Fibroblast of lung (primary cell): ENCODE measurements at regions not wholly inside any gene's neighbourhood (a gene's known extent, or its start where the extent isn't known, plus 50 kb on each side); places are given as distances from the start of the nearest gene placed in this dataset.
A peak's percentile ranks its signal among the peaks of the same experiment; 100 is the strongest.

Source experiments
- DNase-seq, 2 donors: peaks; one replicate each; pipeline versions ENCODE4 v3.0.0 to v3.0.0-alpha.2; 2010; ENCODE audit warnings: low read depth in 2 of 2
- H2AFZ ChIP-seq: 2 replicates; pipeline ENCODE4 v1.5.1; 2012; ENCODE audit warnings: low read length, control low read depth, inconsistent platforms
- H3K27ac ChIP-seq: 2 replicates; pipeline ENCODE4 v1.5.1; 2011; ENCODE audit warnings: low read length, control low read depth; ENCODE audit not compliant: insufficient read depth
- H3K27me3 ChIP-seq: 2 replicates; pipeline ENCODE4 v1.5.1; 2011; ENCODE audit warnings: mild to moderate bottlenecking, low read length; ENCODE audit not compliant: control insufficient read depth, insufficient read depth
- H3K36me3 ChIP-seq: 2 replicates; pipeline ENCODE4 v1.5.1; 2011; ENCODE audit warnings: low read length; ENCODE audit not compliant: control insufficient read depth, insufficient read depth
- H3K4me1 ChIP-seq: 2 replicates; pipeline ENCODE4 v1.5.1; 2011; ENCODE audit warnings: low read length; ENCODE audit not compliant: control insufficient read depth, insufficient read depth; ENCODE audit errors: extremely low read depth
- H3K4me2 ChIP-seq: 2 replicates; pipeline ENCODE4 v1.5.1; 2011; ENCODE audit warnings: low read length, control low read depth; ENCODE audit not compliant: insufficient read depth; ENCODE audit errors: extremely low read depth
- H3K4me3 ChIP-seq, 4 experiments: fragments of 200-600 bp in 1 of 4; sonication (generic) in 1 of 4; replicated peaks in 1 of 4; 2 replicates each; pipeline ENCODE4 v1.5.1; 2011 to 2016; ENCODE audit warnings: low read length in 4 of 4, low read depth in 3 of 4, mild to moderate bottlenecking in 3 of 4, control low read depth in 2 of 4, inconsistent platforms in 1 of 4, mixed read lengths in 1 of 4; ENCODE audit not compliant: insufficient read depth in 1 of 4; ENCODE audit errors: control extremely low read depth in 1 of 4
- H3K79me2 ChIP-seq: 2 replicates; pipeline ENCODE4 v1.5.1; 2012; ENCODE audit warnings: mild to moderate bottlenecking, low read length, inconsistent platforms; ENCODE audit not compliant: control insufficient read depth, insufficient read depth
- H3K9ac ChIP-seq: 2 replicates; pipeline ENCODE4 v1.5.1; 2011; ENCODE audit warnings: mild to moderate bottlenecking, low read length, control low read depth; ENCODE audit not compliant: insufficient read depth
- H3K9me3 ChIP-seq: 2 replicates; pipeline ENCODE4 v1.5.1; 2012; ENCODE audit warnings: low read depth, low read length; ENCODE audit not compliant: control insufficient read depth, insufficient read depth
- H4K20me1 ChIP-seq: 2 replicates; pipeline ENCODE4 v1.5.1; 2011; ENCODE audit warnings: low read length; ENCODE audit not compliant: control insufficient read depth, insufficient read depth; ENCODE audit errors: extremely low read depth
- CTCF ChIP-seq, 2 donors: IDR thresholded peaks in 1 of 2; conservative IDR thresholded peaks in 1 of 2; 1 replicate in 1 of 2; 2 replicates in 1 of 2; pipeline ENCODE4 v1.5.1; 2011 to 2012; ENCODE audit warnings: low read length in 2 of 2, control low read depth in 1 of 2, inconsistent platforms in 1 of 2, low read depth in 1 of 2, mild to moderate bottlenecking in 1 of 2
- EZH2 ChIP-seq: IDR thresholded peaks from 2 replicates; pipeline ENCODE4 v1.5.1; 2012; ENCODE audit warnings: low read length, control low read depth, mild to moderate bottlenecking; ENCODE audit errors: missing control alignments

GRCh38 chr10:121352231-121352855 lies 245.9 kb downstream of the FGFR2 start:
- Histone ChIP-seq H3K4me1 (no peaks in the 10 kb centered on the region), H3K4me2 (no peak overlapping the region), H3K27ac (no peak overlapping the region), H4K20me1 (no peaks in the 10 kb centered on the region), H2AFZ (no peak overlapping the region), H3K9ac (no peak overlapping the region), H3K36me3 (no peaks in the 10 kb centered on the region), H3K79me2 (no peaks in the 10 kb centered on the region), H3K9me3 (no peaks in the 10 kb centered on the region), H3K4me3 (no peak overlapping the region), H3K27me3 (no peaks in the 10 kb centered on the region)
- peak in 1 of 2 donors; percentile 10 for DNase-seq
- TF ChIP-seq EZH2: no peak
- no peak for TF ChIP-seq CTCF (conservative IDR thresholded peaks at IDR 0.05 in 1 of 2, IDR thresholded peaks at IDR 0.05 in 1 of 2; ENCODE audit: low read depth in 1 of 2, low read length in 2 of 2)

GRCh38 chr10:121355161-121355560 lies 243.1 kb downstream of the FGFR2 start:
- Histone ChIP-seq H3K4me2 (no peak overlapping the region), H3K27ac (no peak overlapping the region), H3K9me3 (no peaks in the 10 kb centered on the region), H3K36me3 (no peaks in the 10 kb centered on the region), H2AFZ (no peak overlapping the region), H3K27me3 (no peaks in the 10 kb centered on the region), H3K79me2 (no peaks in the 10 kb centered on the region), H3K4me3 (no peak overlapping the region), H4K20me1 (no peaks in the 10 kb centered on the region), H3K9ac (no peak overlapping the region), H3K4me1 (no peaks in the 10 kb centered on the region)
- no peak for DNase-seq
- TF ChIP-seq EZH2 (no peak), CTCF (conservative IDR thresholded peaks at IDR 0.05 in 1 of 2, IDR thresholded peaks at IDR 0.05 in 1 of 2; ENCODE audit: low read depth in 1 of 2, low read length in 2 of 2) (no peak)

DNA sequence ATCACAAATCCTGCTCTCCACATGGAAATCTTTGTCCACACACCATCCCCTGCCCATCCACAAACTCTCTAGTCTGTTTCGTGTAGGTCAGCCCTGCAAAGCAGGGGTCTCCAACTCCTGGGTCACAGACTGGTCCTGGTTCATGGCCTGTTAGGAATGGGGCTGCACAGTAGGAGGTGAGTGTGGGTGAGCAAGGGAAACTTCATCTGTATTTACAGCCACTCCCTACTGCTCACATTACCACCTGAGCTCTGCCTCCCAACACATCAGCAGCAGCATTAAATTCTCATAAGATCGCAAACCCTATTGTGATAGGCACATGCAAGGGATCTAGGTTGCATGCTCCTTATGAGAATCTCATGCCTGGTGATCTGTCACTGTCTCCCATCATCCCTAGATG lies 242.1 kb downstream of the FGFR2 start:
- Histone ChIP-seq H2AFZ (no peak overlapping the region), H4K20me1 (no peaks in the 10 kb centered on the region), H3K4me3 (no peak overlapping the region), H3K9me3 (no peaks in the 10 kb centered on the region), H3K4me2 (no peak overlapping the region), H3K4me1 (no peaks in the 10 kb centered on the region), H3K27ac (no peak overlapping the region), H3K36me3 (no peaks in the 10 kb centered on the region), H3K27me3 (no peaks in the 10 kb centered on the region), H3K79me2 (no peaks in the 10 kb centered on the region), H3K9ac (no peak overlapping the region)
- TF ChIP-seq CTCF (conservative IDR thresholded peaks at IDR 0.05 in 1 of 2, IDR thresholded peaks at IDR 0.05 in 1 of 2; ENCODE audit: low read depth in 1 of 2, low read length in 2 of 2) (no peak), EZH2 (no peak)
- DNase-seq: no peak
